GM18517 (cell line): ENCODE measurements at regions not wholly inside any gene's neighbourhood (a gene's known extent, or its start where the extent isn't known, plus 50 kb on each side); places are given as distances from the start of the nearest gene placed in this dataset.

Experiments
- ATAC-seq: cut with Tn5 transposase; IDR thresholded peaks from one replicate; pipeline ENCODE4 v1.9.1; 2021; ENCODE audit warnings: mild to moderate bottlenecking, moderate library complexity; ENCODE audit not compliant: unreplicated experiment

DNA sequence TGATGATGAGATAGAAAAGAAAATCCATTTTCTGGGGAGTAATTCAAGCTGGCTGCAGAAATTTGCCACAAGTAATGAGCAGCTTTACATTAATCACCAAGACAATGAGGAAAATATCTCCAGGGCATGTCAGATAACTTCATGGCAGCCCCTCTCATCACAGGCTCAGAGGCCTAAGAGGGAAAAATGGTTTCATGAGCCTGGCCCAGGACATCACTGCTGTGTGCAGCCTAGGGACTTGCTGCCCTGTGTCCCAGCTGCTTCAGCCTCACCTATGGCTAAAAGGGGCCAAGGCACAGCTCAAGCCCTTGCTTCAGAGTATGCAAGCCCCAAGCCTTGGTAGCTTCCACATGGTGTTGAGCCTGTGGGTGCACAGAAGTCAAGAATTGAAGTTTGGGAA lies 161.7 kb downstream of the OPA1 start:
- no peak for ATAC-seq

DNA sequence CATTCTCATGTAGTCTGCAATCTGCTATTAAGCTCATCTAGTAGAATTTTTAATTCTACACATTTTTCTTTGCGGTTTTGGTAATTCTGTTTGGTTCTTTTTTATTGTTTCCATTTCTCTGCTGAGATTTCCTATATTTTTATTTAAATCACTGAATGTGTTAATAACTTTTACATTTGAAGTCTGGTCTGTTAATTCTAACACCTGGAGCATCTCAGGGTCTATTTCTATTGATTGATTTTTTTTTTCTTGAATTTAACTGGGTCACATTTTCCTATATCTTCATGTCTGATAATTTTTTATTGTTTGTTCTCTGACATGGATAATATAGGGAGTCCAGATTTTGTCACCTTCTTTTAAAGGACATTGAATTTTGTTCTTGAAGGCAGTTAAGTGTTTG lies 163.5 kb downstream of the OPA1 start:
- no peak for ATAC-seq

DNA sequence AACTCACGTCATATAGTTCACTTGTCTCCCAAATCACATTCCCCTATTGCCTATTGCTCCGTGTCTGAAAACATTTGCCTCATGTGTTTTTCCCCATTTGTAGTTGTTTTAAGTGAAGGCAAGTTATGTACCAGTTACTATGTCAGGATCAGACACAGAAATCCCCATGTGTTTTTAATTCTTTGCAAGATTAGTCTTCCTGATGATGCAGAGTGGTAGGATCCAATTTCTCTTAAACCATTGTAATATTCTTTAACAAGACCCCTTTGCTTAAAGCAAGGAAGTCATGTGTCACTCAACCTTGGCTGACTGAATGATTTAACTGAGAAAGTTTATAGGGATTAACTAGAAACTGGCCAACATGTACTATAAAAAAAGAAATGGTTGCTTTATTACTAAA lies 164.4 kb downstream of the OPA1 start:
- ATAC-seq = no peak

DNA sequence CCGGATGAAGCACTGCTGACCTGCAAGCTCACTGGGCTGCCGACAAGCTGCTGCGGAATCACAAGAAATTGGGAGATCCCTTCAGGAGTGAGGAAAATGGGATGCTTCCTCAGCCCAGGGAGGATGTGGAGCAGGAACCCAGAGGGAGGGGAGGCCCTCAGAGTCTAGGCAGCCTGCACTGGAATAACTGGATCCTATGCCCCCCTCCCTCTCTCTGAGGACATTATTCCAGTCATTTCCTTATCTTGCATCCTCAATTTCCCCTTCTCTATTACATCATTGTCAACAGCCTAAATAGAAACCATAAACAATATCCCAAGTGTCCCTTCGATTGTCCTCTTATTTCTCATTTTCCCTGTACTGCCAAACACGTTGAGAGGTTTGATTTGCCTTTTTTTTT lies 169.0 kb downstream of the OPA1 start:
- ATAC-seq = no peak

DNA sequence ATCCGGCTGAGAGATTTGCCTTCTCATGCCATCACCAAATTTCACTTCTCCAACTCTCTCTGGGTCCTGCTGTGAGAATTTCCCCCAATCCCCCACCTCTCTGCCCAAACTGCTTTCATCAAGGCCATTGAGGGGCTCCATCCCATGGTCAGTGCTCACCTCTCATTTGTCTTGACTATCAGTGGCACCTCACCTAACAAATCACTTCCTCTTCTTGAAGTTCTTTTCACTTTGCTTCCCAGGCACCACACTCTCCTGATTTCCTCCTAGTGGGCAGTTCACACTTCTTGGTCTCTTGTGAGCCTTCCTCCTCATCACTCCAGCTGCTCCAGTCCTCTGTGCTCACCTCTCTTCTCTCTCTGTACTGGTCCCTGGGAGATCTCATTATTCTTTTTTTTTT lies 169.6 kb downstream of the OPA1 start:
- ATAC-seq = no peak

DNA sequence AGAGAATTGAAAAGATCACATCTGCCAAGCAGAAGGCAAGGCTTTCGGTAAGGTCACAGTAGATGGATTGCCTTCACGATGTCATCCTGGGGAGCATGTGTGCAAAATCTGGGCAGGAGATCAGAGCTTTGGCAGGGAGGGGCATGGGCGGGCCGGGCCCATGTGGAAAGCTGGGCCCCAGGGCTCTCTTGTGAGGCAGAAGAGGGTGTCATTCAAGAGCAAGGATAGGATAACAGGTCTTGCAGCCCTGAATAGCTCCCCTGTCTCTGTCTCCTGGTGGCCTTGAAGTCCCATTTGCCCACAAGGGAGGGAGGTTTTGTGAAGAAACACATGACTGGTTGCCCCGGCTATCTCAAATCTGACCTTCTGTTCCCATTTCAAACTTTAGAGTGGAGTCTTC lies 172.0 kb downstream of the OPA1 start:
- ATAC-seq = no peak

DNA sequence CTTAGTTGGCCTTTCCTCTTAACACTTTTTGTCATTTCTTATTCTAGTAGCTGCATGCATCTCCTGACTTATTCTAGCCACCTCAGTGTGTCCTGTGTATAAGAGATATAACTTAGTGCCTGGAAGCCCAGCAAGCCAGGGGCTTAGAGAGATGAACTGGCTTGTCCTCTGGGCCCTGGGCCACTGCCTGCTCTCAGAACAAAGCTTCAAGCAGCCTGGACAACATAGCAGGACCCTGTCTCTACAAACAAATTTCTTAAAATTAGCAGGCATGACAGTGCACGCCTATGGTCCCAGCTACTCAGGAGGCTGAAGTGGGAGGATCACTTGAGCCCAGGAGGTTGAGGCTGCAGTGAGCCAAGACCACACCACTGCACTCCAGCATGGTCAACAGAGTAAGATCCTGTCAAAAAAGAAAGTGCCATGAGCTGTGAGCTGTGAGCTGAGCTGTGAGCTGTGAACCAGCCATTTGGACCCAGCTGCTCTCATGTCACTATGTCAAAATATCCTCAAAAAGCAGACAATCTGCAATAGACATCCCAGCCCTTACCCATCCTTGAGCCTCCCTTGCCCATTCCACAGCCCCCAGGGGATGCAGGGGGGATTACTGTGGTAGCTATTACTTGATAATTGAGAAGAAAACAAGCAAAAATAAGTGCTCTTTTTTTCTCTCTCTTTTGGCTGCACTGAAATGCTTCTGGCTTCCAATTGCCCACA lies 174.5 kb downstream of the OPA1 start:
- ATAC-seq = no peak

DNA sequence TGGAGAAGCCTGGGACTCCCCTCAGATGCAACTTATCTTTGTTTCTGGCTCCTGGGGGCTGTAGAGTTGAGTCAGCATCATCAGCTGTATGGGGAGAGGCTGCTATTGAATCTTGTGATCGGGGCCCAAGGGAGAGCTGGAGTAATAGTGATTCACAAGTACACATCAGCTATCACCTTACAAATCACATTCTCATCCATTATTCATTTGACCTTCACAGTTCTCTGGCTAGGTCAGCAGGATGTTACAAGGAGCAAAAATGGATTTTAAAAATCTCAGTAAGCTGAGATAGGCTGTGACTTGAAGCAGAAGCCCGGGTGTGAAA lies 175.0 kb downstream of the OPA1 start:
- ATAC-seq = no peak

DNA sequence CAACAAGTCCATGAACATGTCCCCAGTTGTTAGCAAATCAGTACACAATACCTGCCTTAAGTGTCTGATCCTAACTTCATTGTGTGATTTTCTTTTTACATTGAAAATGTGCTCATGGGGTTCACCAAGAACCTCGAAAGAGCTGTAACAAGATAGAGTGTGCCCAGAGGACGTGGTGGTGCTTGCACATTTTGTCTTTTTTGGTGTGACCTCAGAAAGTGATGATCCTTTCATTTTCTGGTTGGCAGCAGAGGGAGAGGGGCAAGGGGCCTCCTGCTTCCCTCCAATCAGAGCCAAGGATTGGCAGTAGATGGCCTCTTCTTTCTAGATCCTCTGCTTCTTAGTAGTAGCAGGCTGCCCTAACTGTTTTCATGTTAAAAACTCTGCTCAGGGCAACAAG lies 176.4 kb downstream of the OPA1 start:
- ATAC-seq = no peak

DNA sequence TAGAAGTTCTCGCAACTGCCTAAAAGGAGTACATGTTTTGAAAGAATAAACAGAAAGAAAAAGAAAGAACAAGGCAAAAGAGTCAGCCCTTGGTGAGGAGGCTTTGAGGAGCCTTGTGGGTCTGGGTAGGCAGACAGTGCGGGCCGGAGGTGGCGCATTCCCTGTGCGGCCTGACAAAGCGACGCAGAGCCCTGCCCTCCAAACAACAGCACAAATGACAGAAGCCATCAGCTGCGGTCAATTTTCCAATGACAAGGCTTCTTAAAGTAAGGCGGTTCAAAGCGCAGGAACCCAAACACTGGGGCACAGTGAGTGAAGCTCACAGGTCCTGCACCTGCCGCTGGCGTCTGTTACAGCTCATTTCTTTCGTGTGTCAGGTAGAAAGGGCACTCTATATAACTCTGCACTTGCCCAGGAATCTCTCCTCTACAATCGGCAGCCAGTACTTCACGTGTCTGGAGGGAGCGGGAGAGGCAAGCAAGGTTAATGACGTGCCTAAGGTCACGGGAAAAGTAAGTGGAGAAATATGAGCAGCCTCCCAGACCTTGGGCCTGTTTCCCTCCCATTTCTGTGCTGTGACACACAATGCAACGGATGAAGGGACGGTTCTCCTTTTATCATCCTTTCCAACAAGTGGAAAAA lies 178.1 kb downstream of the OPA1 start:
- ATAC-seq = no peak

DNA sequence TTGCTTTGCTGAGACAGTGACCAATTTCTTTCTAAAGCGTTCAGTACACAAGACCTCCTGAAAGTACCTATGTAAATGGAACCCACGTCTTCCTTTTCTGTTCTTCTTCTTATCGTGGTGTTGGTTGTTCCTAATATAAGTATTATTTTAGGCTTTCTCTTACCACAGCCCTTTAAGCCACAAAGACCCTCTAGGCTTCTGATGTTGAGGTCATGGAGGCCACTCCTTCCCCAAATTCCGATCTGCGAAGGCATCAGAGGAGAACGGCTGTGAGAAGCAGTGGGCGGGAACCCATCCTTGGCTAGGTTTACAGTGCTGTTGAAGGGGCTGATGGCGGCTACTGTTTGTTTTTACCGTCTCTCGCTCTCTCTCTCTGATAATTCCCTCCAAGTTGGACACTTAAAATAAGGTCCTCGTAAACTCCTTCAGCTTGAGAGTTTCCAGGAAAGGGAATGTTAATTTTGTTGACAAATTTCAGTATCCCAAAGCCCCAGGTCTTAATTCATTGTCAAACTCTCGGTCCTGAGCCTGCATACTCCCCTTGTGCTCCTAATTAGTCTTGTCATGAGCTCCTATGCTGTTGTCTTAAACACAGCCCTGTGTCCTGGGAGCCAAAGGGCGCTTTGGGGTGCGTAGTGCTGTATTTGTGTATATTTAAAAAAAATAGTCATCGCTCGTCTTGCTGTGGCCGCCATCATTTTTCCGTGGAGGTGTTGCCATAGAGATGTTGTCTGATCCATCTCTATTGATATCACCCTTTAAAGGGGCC lies 178.8 kb downstream of the OPA1 start:
- ATAC-seq = no peak

DNA sequence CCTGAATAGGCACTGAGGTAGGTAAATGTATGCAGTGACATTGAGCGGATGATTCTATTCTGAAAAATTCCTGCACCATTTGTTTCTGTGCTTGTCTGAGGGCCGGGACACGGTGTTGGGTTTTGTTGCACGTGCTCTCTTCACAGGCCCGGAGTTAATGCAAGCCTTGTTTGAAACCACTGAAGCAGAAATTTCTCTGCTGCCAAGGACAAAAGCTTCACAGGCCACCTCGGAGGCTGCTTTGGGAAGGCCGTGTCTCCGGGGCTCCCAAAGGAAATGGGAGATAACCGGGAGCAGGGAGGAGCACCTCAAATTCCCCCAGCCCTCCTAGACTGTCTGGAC lies 179.4 kb downstream of the OPA1 start:
- no peak for ATAC-seq

DNA sequence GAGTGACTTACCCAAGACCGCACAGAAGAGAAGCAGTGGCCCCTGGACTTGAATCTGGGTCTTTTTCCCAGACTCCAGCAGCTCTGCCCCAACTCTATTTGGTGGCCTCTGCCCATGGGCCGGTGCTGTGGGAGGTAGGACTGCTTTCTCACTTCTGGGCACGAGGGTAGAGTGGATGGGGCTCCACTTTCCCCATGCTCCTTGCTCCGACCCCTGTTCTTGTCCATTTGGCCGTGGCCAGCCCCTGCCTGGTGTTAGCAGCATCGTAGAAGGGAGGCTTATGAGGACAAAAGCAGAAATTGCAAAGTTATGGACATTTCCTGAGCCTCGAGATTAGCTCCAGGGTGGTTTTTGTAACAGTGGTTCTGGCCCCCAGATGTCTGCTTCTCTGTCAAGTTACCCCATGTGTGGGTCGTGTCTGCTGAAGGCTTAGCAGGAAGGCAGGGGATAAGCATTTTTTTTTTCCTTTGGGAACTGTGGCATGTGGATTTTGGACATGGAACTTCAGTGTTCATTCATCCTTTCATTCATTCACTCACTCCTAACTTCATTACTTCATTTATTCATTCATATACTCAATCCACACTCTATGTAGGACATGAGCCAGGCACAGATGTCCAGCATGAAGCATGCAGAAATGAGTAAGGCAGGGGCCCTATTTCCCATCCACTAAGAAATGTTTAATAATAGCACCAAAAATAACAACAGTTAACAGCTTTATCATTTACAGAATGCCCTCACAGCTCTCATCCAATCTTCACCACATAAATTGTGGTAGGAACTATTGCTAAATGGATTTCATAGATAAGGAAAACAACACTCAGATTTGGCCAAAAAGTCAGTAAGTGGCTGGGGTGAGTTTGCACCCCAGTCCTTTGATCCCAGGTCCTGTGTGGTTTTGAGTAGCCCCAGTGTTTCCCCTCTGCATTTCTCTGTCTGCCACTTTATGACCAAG lies 180.5 kb downstream of the OPA1 start:
- no peak for ATAC-seq

DNA sequence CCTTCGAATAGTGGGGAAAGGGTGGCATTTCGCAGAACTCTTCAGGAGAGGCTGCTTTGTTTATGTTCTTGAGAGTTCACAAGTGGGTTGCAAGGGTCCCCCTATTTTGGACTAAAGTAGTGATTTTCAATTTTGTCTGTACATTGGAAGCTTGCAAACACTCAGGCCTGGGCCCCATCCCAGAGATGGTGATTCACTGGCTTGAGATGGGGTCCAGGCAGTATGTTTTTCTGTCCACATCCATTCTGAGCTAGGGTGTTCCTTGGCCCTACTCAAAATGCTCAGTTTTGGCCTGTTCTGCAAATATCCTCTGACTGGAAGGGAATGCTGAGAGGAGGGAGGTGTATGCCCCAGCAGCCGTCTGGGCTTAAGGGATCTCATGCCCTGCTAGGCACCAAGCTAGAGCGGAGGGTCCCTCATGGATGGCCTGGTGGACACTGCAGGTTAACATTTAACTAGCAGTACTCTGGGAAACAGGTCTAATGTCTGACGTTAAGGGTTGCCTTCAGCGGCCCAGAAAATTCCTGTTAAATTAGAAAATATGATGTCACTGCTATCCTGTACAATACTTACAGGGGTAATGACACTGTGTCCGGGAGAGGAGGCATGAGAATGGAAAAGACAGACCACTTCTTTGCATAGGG lies 181.4 kb downstream of the OPA1 start:
- no peak for ATAC-seq

DNA sequence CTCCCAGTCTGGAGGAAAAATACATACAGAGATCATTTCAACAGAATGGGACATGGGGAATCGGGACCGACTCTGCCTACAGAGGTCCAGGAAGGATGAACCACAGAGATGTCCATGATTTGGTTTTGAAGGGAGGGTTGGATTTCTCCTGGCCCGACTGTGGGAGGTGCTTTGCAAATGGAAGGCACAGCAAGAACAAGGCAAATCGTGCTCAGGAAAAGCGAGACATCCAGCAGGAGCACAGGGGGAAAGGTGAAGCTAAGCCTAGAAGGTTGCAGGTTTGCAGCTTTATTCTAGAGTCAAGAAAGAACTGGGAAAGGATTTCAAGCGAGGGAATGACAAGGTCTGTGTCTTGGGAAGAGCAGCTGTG lies 181.9 kb downstream of the OPA1 start:
- ATAC-seq = no peak

DNA sequence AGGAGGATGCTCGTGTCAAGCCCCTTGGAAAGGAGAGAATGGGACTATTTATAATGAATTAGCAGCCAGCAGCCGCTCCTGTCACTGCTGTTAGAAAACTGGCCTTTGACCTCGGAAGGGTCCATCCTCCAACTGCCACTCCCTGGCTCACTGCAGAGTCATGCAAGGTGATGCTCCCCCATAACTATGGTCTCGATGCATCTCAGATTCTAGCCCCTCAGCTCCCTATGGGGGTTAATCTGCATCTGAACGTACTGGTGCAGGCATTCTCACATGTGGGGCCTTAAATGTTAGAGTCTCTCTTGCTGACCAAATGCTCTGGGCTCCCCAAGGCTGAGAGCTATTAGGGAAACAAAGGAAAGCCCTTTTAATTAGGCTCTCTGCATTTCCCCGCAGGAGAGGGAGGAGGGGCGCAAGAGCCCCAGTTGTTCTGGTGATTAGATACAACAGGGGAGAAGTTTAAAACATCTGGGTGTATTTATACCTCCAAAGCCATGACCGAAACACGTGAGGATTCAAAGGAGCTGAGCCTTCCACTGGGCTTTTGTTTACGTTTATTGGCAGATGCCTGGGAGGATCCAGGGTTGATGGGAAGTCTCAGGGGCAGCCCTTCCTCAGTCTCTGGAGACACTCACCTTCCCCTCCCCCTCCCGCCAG lies 182.5 kb downstream of the OPA1 start:
- no peak for ATAC-seq

DNA sequence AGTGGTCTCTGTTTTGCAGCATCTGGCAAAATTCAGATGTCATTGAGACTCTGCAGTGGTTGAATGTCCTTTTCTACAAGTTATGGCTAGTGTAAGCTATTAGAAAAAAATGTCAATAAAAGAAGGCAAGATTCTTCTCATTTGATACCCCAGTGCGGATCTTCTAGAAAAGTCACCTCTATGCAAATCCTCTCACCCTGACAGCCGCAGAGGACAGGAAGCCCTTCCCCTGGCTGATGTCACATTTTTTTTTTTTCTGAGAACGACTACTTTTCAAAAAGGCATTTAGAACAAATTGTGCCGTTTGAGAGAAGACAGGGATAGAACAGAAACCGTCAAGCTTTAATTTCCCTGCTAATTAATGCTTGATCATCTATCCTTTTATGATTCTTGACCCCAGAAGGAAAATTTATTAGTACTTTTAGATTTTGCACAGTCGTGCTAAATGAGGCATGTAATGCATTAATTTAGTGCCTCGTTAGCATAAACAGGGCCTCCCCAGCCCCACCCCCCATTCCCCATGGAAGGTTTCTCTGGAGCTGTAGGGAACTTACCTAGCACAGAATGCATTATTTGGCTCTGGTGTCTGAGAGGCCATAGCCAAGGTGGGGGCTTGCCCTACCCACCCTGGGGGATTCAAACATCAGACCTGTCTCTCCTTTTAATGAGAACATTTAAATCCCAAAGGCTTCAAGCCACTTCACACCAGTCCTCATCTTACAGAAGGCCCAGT lies 183.8 kb downstream of the OPA1 start:
- ATAC-seq = no peak

DNA sequence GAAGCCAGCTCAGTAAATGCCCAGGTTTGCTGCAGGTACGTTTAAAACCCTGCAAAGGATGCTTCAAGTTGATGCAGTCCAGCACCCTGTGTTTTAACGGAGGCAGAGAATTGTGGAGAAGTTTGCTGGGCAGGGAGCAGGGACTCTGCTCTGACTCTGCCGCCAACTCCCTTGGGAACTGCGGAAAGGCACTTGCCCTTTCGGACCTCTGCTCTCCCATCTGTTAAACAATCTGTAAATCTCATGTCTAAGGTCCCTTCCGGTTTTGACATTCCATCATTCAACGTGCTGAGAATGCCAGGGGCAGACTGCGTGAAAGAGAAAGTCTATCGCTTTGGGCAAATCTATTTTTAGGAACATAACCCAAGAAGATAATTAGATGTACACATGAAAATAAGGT lies 184.5 kb downstream of the OPA1 start:
- no peak for ATAC-seq

DNA sequence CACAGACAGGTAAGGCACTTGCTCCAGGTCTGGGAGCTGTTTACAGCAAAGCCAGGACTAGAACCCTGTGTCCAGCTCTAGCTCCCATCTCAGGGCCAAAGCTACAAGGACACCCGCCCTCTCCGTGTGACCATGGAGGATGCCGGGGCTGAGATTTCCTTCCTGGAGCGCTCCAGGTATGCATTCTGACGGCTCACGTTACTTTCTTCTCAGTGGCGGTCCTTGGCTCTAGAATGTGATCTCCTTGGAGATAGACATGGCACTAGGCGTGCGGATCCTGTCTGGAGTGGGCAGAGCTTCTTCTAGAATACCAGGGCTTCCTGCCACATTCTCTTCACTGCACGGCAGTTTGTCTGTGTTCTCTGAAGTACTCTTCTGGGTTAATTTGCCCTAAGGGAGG lies 185.7 kb downstream of the OPA1 start:
- no peak for ATAC-seq

DNA sequence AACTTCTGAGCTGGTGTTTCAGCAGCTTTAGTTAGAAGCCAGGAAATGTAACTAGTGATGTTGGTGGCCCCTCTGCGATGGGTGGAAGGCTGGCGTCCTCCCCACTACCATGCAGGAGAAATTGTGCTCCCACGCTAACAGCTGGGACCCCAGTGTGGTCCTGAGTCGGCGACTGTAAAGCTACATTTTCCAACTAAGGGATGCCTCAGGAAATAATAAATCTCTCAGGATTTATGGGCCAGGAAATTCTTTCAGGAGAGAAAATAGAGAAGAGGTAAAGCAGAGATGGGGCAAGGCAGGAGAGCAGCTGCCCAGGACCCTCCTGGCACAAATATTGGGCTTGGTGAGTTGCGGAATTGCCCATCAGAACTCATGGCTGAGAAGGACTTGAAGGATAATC lies 186.9 kb downstream of the OPA1 start:
- ATAC-seq = no peak
